Stimulated activated naive B cell treated with anti-CD40 and anti-IgM and Interleukin-4, amounts not matched to agents 10 μg/mL and 1 μg/mL and 100 μg/mL, for 72 hours (primary cell): ENCODE measurements at regions not wholly inside any gene's neighbourhood (a gene's known extent, or its start where the extent isn't known, plus 50 kb on each side); places are given as distances from the start of the nearest gene placed in this dataset.
"Not testable (repeated sequence)": the region's sequence is repeated elsewhere in the genome, so short reads cannot be mapped to it uniquely, and the experiment has no call there.

Source experiments
- ATAC-seq, 2 donors: fragments of 150-1000 bp; cut with Tn5 transposase; replicated peaks; 2 replicates each; pipeline ENCODE4 v1.10.0; 2021; ENCODE audit warnings: moderate library complexity in 1 of 2
- DNase-seq: peaks from one replicate; pipeline ENCODE4 v3.0.0; 2021
- H3K27ac Mint-ChIP-seq: one replicate; pipeline ENCODE4 v1.8.0; 2022; ENCODE audit warnings: mild to moderate bottlenecking, mixed read lengths
- H3K27me3 Mint-ChIP-seq, 2 donors: one replicate each; pipeline ENCODE4 v1.8.0; 2022; ENCODE audit warnings: mixed read lengths in 2 of 2
- H3K36me3 Mint-ChIP-seq, 2 donors: one replicate each; pipeline ENCODE4 v1.8.0; 2022; ENCODE audit warnings: mixed read lengths in 2 of 2, mild to moderate bottlenecking in 1 of 2
- H3K4me1 Mint-ChIP-seq, 2 donors: one replicate each; pipeline ENCODE4 v1.8.0; 2022; ENCODE audit warnings: mixed read lengths in 2 of 2, mild to moderate bottlenecking in 1 of 2
- H3K4me3 Mint-ChIP-seq, 2 donors: one replicate each; pipeline ENCODE4 v1.8.0; 2022; ENCODE audit warnings: mild to moderate bottlenecking in 2 of 2, mixed read lengths in 2 of 2, moderate library complexity in 1 of 2
- H3K9me3 Mint-ChIP-seq, 2 donors: one replicate each; pipeline ENCODE4 v1.8.0; 2022; ENCODE audit warnings: mixed read lengths in 2 of 2, mild to moderate bottlenecking in 1 of 2

DNA sequence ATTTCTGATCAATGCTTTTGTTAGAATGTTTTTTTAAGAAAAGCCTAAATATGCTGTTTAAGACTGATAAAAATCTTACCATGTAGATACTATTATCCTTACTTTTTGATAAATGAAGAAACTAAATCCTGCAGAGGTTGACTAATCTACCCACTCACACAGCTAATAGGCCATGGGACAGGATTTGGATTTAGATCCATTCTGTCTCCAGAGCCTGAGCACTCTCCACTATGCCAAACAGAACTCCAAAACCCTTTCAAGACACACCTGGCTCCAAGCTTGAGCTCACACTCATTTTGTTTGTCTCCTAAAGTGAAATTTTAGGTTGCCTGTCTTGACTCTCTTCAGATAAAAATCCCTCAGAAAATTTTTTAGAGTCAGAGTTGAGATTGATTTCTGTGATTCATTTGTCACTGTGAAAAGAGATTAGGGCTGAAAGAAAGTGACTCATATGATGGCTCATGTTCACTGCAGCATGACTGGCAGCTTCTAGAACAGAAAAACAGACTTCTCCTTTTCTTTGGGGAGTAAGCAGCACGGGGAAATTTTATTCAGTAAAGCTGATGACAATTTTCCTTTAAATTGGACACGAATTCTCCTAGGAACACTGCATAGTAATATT, 132.3 kb upstream of the POT1 start:
- Mint-ChIP-seq H3K36me3 (no peaks in the 10 kb centered on the region), H3K27ac (peak overlapping the region; percentile 66), H3K9me3 (no peaks in the 10 kb centered on the region), H3K27me3 (peaks cover 3 to 6% of the 10 kb centered on the region in 2 donors), H3K4me1 (peaks cover 2 to 5% of the 10 kb centered on the region in 2 donors), H3K4me3 (no peak overlapping the region)
- ATAC-seq: peak; percentile 94 to 99
- no peak for DNase-seq

- not testable (repeated sequence) for H3K27ac Mint-ChIP-seq, DNase-seq, ATAC-seq, H3K4me3 Mint-ChIP-seq, H3K4me1 Mint-ChIP-seq, H3K9me3 Mint-ChIP-seq, H3K36me3 Mint-ChIP-seq, H3K27me3 Mint-ChIP-seq
Measured at GRCh38 chr7:125061083-125061745, 131.6 kb upstream of the POT1 start.

- H3K27me3 Mint-ChIP-seq: peaks cover 0 to 6% of the 10 kb centered on the region in 2 donors
- H3K4me1 Mint-ChIP-seq: peaks cover 2 to 5% of the 10 kb centered on the region in 2 donors
- H3K4me3 Mint-ChIP-seq: no peak overlapping the region
- no peak for DNase-seq
- ATAC-seq: no peak
- no peaks in the 10 kb centered on the region for H3K9me3 Mint-ChIP-seq
- no peak overlapping the region for H3K27ac Mint-ChIP-seq
- no peaks in the 10 kb centered on the region for H3K36me3 Mint-ChIP-seq
Measured at GRCh38 chr7:125059861-125060456, 130.3 kb upstream of the POT1 start.

DNA sequence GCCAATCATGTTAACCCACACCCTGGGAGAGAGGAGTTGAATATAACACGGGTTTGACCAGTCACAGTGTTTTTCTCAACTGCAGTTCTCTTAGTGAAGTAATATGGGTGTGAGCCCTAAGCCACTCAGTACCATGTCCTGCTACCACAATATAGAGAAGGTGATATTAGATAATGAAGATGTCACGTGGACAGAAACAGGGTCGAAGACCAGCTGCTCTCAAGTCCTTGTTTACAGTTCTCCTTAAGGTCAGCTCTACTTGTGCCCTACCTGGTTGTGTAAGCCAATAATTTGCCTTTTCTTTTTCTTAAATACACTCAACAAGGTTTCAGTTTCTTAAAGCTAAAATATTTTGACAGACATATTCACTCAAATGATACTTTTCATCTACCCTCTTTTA, 128.3 kb upstream of the POT1 start:
- no peak overlapping the region for H3K27ac Mint-ChIP-seq
- no peaks in the 10 kb centered on the region for H3K9me3 Mint-ChIP-seq
- peaks cover 2 to 5% of the 10 kb centered on the region in 2 donors for H3K4me1 Mint-ChIP-seq
- H3K27me3 Mint-ChIP-seq: peaks cover 0 to 6% of the 10 kb centered on the region in 2 donors
- ATAC-seq (no peak), DNase-seq (no peak)
- no peak overlapping the region for H3K4me3 Mint-ChIP-seq
- no peaks in the 10 kb centered on the region for H3K36me3 Mint-ChIP-seq

GRCh38 chr7:125055376-125055775, 125.8 kb upstream of the POT1 start:
- ATAC-seq: no peak
- H3K9me3 Mint-ChIP-seq: no peaks in the 10 kb centered on the region

GRCh38 chr7:125046767-125047166, 117.1 kb upstream of the POT1 start:
- no peaks in the 10 kb centered on the region for H3K27me3 Mint-ChIP-seq
- DNase-seq: no peak

More at GRCh38 chr7:125055376-125055775, 125.8 kb upstream of the POT1 start:
- Mint-ChIP-seq H3K4me1 (no peaks in the 10 kb centered on the region), H3K36me3 (no peaks in the 10 kb centered on the region), H3K4me3 (no peak overlapping the region), H3K27ac (no peak overlapping the region), H3K27me3 (peaks cover 0 to 6% of the 10 kb centered on the region in 2 donors)
- no peak for DNase-seq

DNA sequence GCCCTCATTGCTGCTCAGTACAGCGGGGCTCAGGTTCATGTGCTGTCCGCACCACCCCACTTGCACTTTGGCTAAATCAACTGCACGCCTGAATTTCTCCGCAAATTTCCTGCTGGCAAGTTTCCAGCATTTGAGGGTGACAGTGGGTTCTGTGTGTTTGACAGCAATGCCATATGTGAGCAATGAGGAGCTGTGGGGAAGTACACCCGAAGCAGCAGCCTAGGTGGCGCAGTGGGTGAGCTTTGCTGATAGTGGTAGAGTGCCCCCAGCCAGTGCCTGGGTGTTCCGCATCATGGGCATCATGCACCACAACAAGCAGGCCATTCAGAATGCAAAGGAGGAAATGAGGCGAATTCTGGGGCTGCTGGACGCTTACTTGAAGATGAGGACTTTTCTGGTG, 103.9 kb upstream of the POT1 start:
- DNase-seq: no peak
- Mint-ChIP-seq H3K9me3 (peaks cover 2 to 3% of the 10 kb centered on the region in 2 donors), H3K4me1 (no peaks in the 10 kb centered on the region), H3K4me3 (no peak overlapping the region), H3K36me3 (peaks cover 0 to 3% of the 10 kb centered on the region in 2 donors), H3K27ac (no peak overlapping the region), H3K27me3 (no peaks in the 10 kb centered on the region)
- ATAC-seq: no peak

More at GRCh38 chr7:125046767-125047166, 117.1 kb upstream of the POT1 start:
- Mint-ChIP-seq H3K27ac (no peak overlapping the region), H3K36me3 (no peaks in the 10 kb centered on the region), H3K9me3 (peaks cover 0 to 6% of the 10 kb centered on the region in 2 donors), H3K4me3 (no peak overlapping the region), H3K4me1 (no peaks in the 10 kb centered on the region)
- no peak for ATAC-seq

DNA sequence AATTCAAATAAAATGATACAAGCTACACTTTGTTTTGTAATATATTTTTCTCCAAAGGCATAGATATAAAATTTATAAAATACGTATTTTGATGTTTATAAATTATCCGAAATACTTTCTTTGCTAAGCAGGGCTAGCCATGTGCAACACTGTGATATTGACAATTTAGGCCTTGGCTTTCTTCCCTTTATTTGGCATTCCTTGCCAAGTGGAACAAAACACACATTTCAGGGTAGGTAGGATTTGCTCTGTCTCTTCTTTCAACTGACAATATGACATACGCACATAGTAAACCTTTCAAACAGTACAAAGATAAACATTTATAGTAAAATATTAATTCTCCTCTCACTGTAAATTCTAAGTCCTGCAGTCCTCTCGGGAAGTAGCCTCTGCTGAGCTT, 103.3 kb upstream of the POT1 start:
- H3K27me3 Mint-ChIP-seq: no peaks in the 10 kb centered on the region
- DNase-seq (no peak), ATAC-seq (no peak)
- H3K27ac Mint-ChIP-seq: no peak overlapping the region
- H3K4me3 Mint-ChIP-seq: no peak overlapping the region
- peaks cover 0 to 3% of the 10 kb centered on the region in 2 donors for H3K36me3 Mint-ChIP-seq
- H3K4me1 Mint-ChIP-seq: no peaks in the 10 kb centered on the region
- H3K9me3 Mint-ChIP-seq: peaks cover 2 to 3% of the 10 kb centered on the region in 2 donors

- ATAC-seq (no peak), DNase-seq (no peak)
- H3K4me3 Mint-ChIP-seq: no peak overlapping the region
- peaks cover 0 to 3% of the 10 kb centered on the region in 2 donors for H3K36me3 Mint-ChIP-seq
- H3K27ac Mint-ChIP-seq: no peak overlapping the region
- H3K4me1 Mint-ChIP-seq: no peaks in the 10 kb centered on the region
- no peaks in the 10 kb centered on the region for H3K27me3 Mint-ChIP-seq
- H3K9me3 Mint-ChIP-seq: peaks cover 2 to 3% of the 10 kb centered on the region in 2 donors
Measured at GRCh38 chr7:125030756-125031387, 101.2 kb upstream of the POT1 start.

- Mint-ChIP-seq H3K4me3 (no peak overlapping the region), H3K27me3 (no peaks in the 10 kb centered on the region), H3K4me1 (no peaks in the 10 kb centered on the region), H3K27ac (no peak overlapping the region), H3K36me3 (no peaks in the 10 kb centered on the region), H3K9me3 (peaks cover 4 to 6% of the 10 kb centered on the region in 2 donors)
- no peak for ATAC-seq
- no peak for DNase-seq
Measured at GRCh38 chr7:125025620-125026019, 96.0 kb upstream of the POT1 start.

GRCh38 chr7:125020801-125021200, 91.2 kb upstream of the POT1 start:
- Mint-ChIP-seq H3K4me1 (no peaks in the 10 kb centered on the region), H3K27me3 (no peaks in the 10 kb centered on the region), H3K4me3 (no peak overlapping the region), H3K9me3 (peaks cover 4 to 6% of the 10 kb centered on the region in 2 donors), H3K27ac (no peak overlapping the region), H3K36me3 (no peaks in the 10 kb centered on the region)
- DNase-seq (no peak), ATAC-seq (no peak)

GRCh38 chr7:125010540-125010939, 80.9 kb upstream of the POT1 start:
- Mint-ChIP-seq H3K4me3 (no peak overlapping the region), H3K36me3 (no peaks in the 10 kb centered on the region), H3K27ac (no peak overlapping the region), H3K27me3 (no peaks in the 10 kb centered on the region), H3K4me1 (no peaks in the 10 kb centered on the region), H3K9me3 (no peaks in the 10 kb centered on the region)
- no peak for DNase-seq
- ATAC-seq: no peak

DNA sequence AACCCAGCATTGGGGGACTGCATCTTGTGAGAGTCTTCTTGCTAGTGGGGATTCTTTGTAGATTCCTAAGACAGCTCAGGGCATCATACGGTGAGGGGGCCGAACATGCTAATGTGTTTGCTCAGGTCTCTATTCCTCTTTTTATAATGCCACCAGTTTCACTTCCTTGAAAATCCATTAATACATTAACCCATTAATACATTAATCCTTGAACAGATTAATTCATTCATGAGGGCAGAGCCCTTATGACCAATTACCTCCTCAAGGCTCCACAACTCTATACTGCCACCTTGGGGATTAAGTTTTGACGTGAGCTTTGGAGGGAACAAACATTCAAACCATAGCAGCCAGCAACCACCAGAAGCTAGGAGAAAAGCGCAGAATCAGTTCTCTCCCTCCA, 67.2 kb upstream of the POT1 start:
- Mint-ChIP-seq H3K9me3 (peaks cover 17 to 20% of the 10 kb centered on the region in 2 donors), H3K4me1 (no peaks in the 10 kb centered on the region), H3K27ac (no peak overlapping the region), H3K36me3 (no peaks in the 10 kb centered on the region), H3K4me3 (no peak overlapping the region), H3K27me3 (peaks cover 0 to 4% of the 10 kb centered on the region in 2 donors)
- ATAC-seq (peak in 1 of 2 donors; percentile 91), DNase-seq (no peak)

- Mint-ChIP-seq H3K9me3 (peaks cover 7 to 10% of the 10 kb centered on the region in 2 donors), H3K27me3 (peaks cover 0 to 4% of the 10 kb centered on the region in 2 donors), H3K27ac (no peak overlapping the region), H3K4me3 (no peak overlapping the region), H3K4me1 (no peaks in the 10 kb centered on the region), H3K36me3 (no peaks in the 10 kb centered on the region)
- ATAC-seq (no peak), DNase-seq (no peak)
Measured at GRCh38 chr7:124992851-124993562, 63.4 kb upstream of the POT1 start.
